Activated T-cell treated with anti-CD3 and anti-CD28 coated beads, Interleukin-2, amount 50 U/mL, for 72 hours (primary cell): ENCODE measurements at regions not wholly inside any gene's neighbourhood (a gene's known extent, or its start where the extent isn't known, plus 50 kb on each side); places are given as distances from the start of the nearest gene placed in this dataset.

Source experiments
- ATAC-seq, 2 donors: fragments of 150-1000 bp; cut with Tn5 transposase; replicated peaks in 1 of 2; 2 replicates each; pipeline ENCODE4 v1.10.0; 2021; ENCODE audit warnings: moderate library complexity in 2 of 2, mild to moderate bottlenecking in 1 of 2
- DNase-seq, 2 donors: peaks; one replicate each; pipeline ENCODE4 v3.0.0; 2021 to 2022; ENCODE audit warnings: mixed read lengths in 1 of 2
- H3K27ac Mint-ChIP-seq: one replicate; pipeline ENCODE4 v1.8.0; 2022; ENCODE audit warnings: mild to moderate bottlenecking, moderate library complexity, mixed read lengths
- H3K27me3 Mint-ChIP-seq: one replicate; pipeline ENCODE4 v1.8.0; 2022; ENCODE audit warnings: low read depth, mixed read lengths
- H3K36me3 Mint-ChIP-seq, 2 donors: one replicate each; pipeline ENCODE4 v1.8.0; 2022; ENCODE audit warnings: mixed read lengths in 2 of 2, mild to moderate bottlenecking in 1 of 2; ENCODE audit not compliant: insufficient read depth in 2 of 2
- H3K4me1 Mint-ChIP-seq: one replicate; pipeline ENCODE4 v1.8.0; 2022; ENCODE audit warnings: low read depth, mixed read lengths
- H3K4me3 Mint-ChIP-seq, 2 donors: one replicate each; pipeline ENCODE4 v1.8.0; 2022; ENCODE audit warnings: mild to moderate bottlenecking in 2 of 2, mixed read lengths in 2 of 2, moderate library complexity in 2 of 2
- H3K9me3 Mint-ChIP-seq, 2 donors: one replicate each; pipeline ENCODE4 v1.8.0; 2022; ENCODE audit warnings: mixed read lengths in 2 of 2

DNA sequence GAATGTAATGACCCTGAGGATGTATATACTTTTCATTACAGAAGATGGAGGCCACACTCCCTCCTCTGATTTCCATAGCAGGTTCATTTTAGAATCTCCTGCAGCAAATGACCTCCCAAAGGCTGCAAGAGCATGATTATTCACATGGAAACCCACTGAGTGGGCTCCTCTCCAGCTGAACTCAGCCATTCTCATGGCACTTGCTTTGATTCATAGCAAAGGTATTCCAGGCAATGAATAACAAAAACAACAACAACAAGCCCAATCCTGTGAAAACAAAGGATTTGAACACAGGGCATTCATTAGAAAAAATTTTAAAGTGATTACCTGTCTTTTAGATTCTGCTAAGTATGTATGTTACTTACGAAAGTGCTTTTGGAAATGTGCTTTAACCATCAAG lies 894.0 kb upstream of the FRG1 start:
- DNase-seq (no peak), ATAC-seq (no peak)
- Mint-ChIP-seq H3K4me3 (no peak overlapping the region), H3K9me3 (no peaks in the 10 kb centered on the region), H3K36me3 (peaks cover 0 to 3% of the 10 kb centered on the region in 2 donors), H3K27ac (no peak overlapping the region), H3K27me3 (no peaks in the 10 kb centered on the region), H3K4me1 (no peaks in the 10 kb centered on the region)

GRCh38 chr4:189048119-189048518 lies 892.6 kb upstream of the FRG1 start:
- H3K36me3 Mint-ChIP-seq = no peaks in the 10 kb centered on the region
- no peak overlapping the region for H3K27ac Mint-ChIP-seq
- H3K4me1 Mint-ChIP-seq = no peaks in the 10 kb centered on the region
- DNase-seq (no peak), ATAC-seq (no peak)
- H3K27me3 Mint-ChIP-seq = no peaks in the 10 kb centered on the region
- H3K4me3 Mint-ChIP-seq = no peak overlapping the region
- no peaks in the 10 kb centered on the region for H3K9me3 Mint-ChIP-seq

DNA sequence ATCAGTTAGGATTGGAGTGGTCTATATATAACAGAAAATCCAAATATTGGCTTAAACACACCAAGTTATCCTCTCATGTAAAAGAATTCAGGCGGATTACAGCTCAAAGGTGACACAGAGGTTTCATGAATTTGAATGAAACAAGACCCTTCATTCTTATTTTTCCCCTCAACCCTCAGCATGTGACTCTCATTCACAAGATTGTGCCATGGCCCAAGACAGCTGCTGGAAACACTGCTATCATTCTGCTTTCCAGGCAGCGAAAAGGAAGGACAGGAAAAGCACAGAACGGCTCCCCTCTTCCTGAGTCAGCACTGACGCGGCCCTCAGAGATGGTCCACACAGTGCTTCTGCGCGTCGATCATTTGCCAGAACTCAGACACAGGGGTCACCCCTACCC lies 891.0 kb upstream of the FRG1 start:
- no peak for DNase-seq
- H3K9me3 Mint-ChIP-seq = peaks cover 0 to 8% of the 10 kb centered on the region in 2 donors
- no peak overlapping the region for H3K4me3 Mint-ChIP-seq
- no peak for ATAC-seq
- no peaks in the 10 kb centered on the region for H3K36me3 Mint-ChIP-seq
- H3K27me3 Mint-ChIP-seq = no peaks in the 10 kb centered on the region
- no peaks in the 10 kb centered on the region for H3K4me1 Mint-ChIP-seq
- no peak overlapping the region for H3K27ac Mint-ChIP-seq

- H3K36me3 Mint-ChIP-seq = no peaks in the 10 kb centered on the region
- H3K27me3 Mint-ChIP-seq = no peaks in the 10 kb centered on the region
- no peaks in the 10 kb centered on the region for H3K4me1 Mint-ChIP-seq
- H3K4me3 Mint-ChIP-seq = no peak overlapping the region
- no peak for DNase-seq
- H3K9me3 Mint-ChIP-seq = peaks cover 0 to 8% of the 10 kb centered on the region in 2 donors
- no peak overlapping the region for H3K27ac Mint-ChIP-seq
- ATAC-seq = no peak
Observed at GRCh38 chr4:189050643-189051042, 890.0 kb upstream of the FRG1 start.

DNA sequence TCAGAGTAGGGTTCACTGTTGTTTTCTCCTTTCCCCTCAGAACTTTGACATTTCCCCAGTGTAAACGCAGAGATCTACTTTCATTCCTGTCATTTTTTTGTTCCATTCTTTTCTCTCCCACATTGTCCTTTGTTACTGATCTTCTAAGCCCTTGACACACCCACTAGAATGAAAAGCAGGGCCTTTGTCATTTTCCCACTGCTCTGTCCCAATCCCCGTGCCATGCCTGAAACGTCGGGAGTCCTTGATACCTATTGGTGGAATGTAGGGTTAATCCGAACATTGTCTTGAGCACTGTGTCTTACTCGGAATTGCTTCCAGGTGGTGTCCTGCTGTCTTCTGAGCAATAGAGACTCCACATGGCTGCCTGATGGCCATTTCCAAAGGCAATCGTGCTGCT lies 887.1 kb upstream of the FRG1 start:
- Mint-ChIP-seq H3K4me3 (no peak overlapping the region), H3K4me1 (no peaks in the 10 kb centered on the region), H3K36me3 (no peaks in the 10 kb centered on the region), H3K9me3 (peaks cover 4 to 15% of the 10 kb centered on the region in 2 donors), H3K27ac (no peak overlapping the region), H3K27me3 (no peaks in the 10 kb centered on the region)
- ATAC-seq (no peak), DNase-seq (no peak)

DNA sequence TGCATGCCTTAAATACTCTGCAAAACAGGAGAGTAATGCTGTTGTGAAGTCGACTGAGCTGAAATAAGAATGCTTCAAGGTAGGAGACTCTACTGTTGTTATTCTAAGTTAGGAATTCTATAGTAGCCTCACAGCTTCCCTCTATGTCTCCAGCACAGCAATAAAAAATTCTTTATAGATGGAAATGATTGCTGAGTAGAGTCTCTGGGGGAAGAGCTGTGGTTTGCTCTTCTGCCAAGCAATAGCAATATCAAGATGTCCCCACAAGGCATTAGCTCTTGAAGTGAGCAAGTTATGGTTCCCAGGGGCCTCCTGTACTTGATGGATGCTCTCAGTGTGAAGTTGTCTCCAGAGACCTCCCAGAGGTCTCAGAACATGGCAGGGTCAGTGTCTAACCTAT lies 880.6 kb upstream of the FRG1 start:
- Mint-ChIP-seq H3K4me1 (no peaks in the 10 kb centered on the region), H3K4me3 (no peak overlapping the region)
- DNase-seq = no peak

GRCh38 chr4:189062047-189062820 lies 878.4 kb upstream of the FRG1 start:
- no peak for DNase-seq
- Mint-ChIP-seq H3K27me3 (no peaks in the 10 kb centered on the region), H3K36me3 (no peaks in the 10 kb centered on the region), H3K4me1 (no peaks in the 10 kb centered on the region), H3K9me3 (peaks cover 6 to 12% of the 10 kb centered on the region in 2 donors), H3K27ac (no peak overlapping the region), H3K4me3 (no peak overlapping the region)
- ATAC-seq = no peak

More for the DNA sequence above, 880.6 kb upstream of the FRG1 start:
- peaks cover 5 to 17% of the 10 kb centered on the region in 2 donors for H3K9me3 Mint-ChIP-seq
- no peak for ATAC-seq
- no peaks in the 10 kb centered on the region for H3K36me3 Mint-ChIP-seq
- no peak overlapping the region for H3K27ac Mint-ChIP-seq
- H3K27me3 Mint-ChIP-seq = no peaks in the 10 kb centered on the region

DNA sequence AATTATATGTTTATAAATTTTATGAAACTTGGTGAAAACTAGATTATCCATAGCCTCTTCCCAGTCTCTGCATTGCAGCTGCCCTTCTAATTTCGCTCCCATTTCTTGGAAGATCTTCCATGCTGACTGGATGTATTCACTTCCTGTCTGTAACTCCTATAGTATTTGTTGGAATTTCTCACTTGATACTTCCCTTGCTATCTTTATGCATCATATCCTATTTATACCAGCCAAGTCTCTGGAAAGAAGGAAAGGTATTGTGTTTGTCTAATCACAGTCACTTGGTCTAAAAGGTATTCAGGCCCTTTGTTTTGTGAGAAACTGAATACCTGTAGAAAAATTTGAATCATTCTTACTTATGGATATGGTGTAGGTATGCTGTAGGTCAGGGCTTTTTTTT lies 870.9 kb upstream of the FRG1 start:
- Mint-ChIP-seq H3K4me3 (no peak overlapping the region), H3K27me3 (no peaks in the 10 kb centered on the region), H3K4me1 (no peaks in the 10 kb centered on the region), H3K9me3 (peaks cover 8 to 15% of the 10 kb centered on the region in 2 donors), H3K27ac (no peak overlapping the region), H3K36me3 (no peaks in the 10 kb centered on the region)
- no peak for DNase-seq
- no peak for ATAC-seq

- Mint-ChIP-seq H3K27me3 (no peaks in the 10 kb centered on the region), H3K36me3 (no peaks in the 10 kb centered on the region), H3K9me3 (peaks cover 5 to 16% of the 10 kb centered on the region in 2 donors), H3K4me1 (no peaks in the 10 kb centered on the region), H3K27ac (no peak overlapping the region), H3K4me3 (no peak overlapping the region)
- DNase-seq (no peak), ATAC-seq (no peak)
Observed at GRCh38 chr4:189071241-189071640, 869.4 kb upstream of the FRG1 start.

GRCh38 chr4:189073739-189074138 lies 866.9 kb upstream of the FRG1 start:
- H3K27ac Mint-ChIP-seq = no peak overlapping the region
- H3K27me3 Mint-ChIP-seq = no peaks in the 10 kb centered on the region
- no peak for DNase-seq
- H3K9me3 Mint-ChIP-seq = peaks cover 3 to 8% of the 10 kb centered on the region in 2 donors
- no peak for ATAC-seq
- no peak overlapping the region for H3K4me3 Mint-ChIP-seq
- H3K4me1 Mint-ChIP-seq = no peaks in the 10 kb centered on the region
- H3K36me3 Mint-ChIP-seq = no peaks in the 10 kb centered on the region

DNA sequence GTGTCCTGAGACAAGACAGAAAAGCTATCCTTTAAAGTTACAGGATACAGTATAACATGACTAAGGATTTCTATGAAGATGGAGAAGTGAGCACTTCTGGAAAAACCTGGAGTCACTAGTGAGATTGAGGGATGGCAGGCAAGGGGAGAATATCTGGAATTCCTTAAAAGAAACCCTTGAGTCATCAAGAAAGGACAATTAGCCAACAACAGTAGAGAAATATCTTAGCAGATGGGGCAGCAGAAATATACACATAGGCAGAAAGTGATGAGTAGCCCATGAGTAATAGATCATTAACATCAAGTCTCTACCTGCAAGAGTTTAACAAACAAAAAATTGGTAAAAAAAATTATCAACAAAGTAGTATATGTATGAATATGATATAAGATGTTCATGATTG lies 858.8 kb upstream of the FRG1 start:
- Mint-ChIP-seq H3K4me3 (no peak overlapping the region), H3K9me3 (peaks cover 0 to 3% of the 10 kb centered on the region in 2 donors), H3K36me3 (no peaks in the 10 kb centered on the region), H3K27ac (no peak overlapping the region), H3K27me3 (no peaks in the 10 kb centered on the region), H3K4me1 (no peaks in the 10 kb centered on the region)
- ATAC-seq (no peak), DNase-seq (no peak)

DNA sequence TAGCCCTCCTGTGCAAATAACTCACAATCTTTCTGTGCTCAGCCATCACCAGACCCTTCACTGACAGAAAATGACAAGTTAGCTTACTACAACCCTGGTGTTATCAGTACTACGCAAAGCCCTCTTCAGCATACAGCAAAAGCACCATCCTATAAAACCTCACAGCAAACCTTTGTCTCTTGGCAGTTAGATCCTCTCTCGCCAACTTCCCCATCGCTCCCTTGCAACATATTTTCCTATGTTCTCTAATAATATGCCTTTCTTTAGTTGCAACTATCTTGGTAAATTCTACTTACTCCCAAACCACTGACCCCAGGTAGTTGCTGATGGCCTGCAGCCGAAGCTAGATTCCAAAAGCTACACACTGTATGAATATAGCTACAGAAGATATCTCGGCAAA lies 856.9 kb upstream of the FRG1 start:
- DNase-seq = no peak

GRCh38 chr4:189084671-189085070 lies 856.0 kb upstream of the FRG1 start:
- Mint-ChIP-seq H3K36me3 (no peaks in the 10 kb centered on the region), H3K27me3 (no peaks in the 10 kb centered on the region), H3K27ac (no peak overlapping the region), H3K4me3 (no peak overlapping the region), H3K9me3 (peaks cover 0 to 4% of the 10 kb centered on the region in 2 donors), H3K4me1 (no peaks in the 10 kb centered on the region)
- no peak for ATAC-seq
- DNase-seq = no peak

More for the DNA sequence above, 856.9 kb upstream of the FRG1 start:
- Mint-ChIP-seq H3K27me3 (no peaks in the 10 kb centered on the region), H3K27ac (no peak overlapping the region), H3K4me1 (no peaks in the 10 kb centered on the region), H3K36me3 (no peaks in the 10 kb centered on the region), H3K9me3 (peaks cover 0 to 4% of the 10 kb centered on the region in 2 donors), H3K4me3 (no peak overlapping the region)
- ATAC-seq = no peak

- no peak for ATAC-seq
- no peaks in the 10 kb centered on the region for H3K27me3 Mint-ChIP-seq
- H3K9me3 Mint-ChIP-seq = peaks cover 0 to 2% of the 10 kb centered on the region in 2 donors
Observed at GRCh38 chr4:189087971-189088370, 852.7 kb upstream of the FRG1 start.

More at GRCh38 chr4:189087971-189088370, 852.7 kb upstream of the FRG1 start:
- Mint-ChIP-seq H3K36me3 (no peaks in the 10 kb centered on the region), H3K27ac (no peak overlapping the region), H3K4me1 (no peaks in the 10 kb centered on the region), H3K4me3 (no peak overlapping the region)
- DNase-seq = no peak
